ENCODE measurements at regions not wholly inside any gene's neighbourhood (a gene's known extent, or its start where the extent isn't known, plus 50 kb on each side); places are given as distances from the start of the nearest gene placed in this dataset.

GRCh38 chr13:95420501-95420900 lies 119.2 kb upstream of the ABCC4 start:
- TF ChIP-seq CTCF (conservative IDR thresholded peaks at IDR 0.05) (no peak), ZFX (IDR thresholded peaks at IDR 0.05) (no peak)

Measured in C4-2B (cell line).